Neural cell (in vitro differentiated cells): ENCODE measurements at regions not wholly inside any gene's neighbourhood (a gene's known extent, or its start where the extent isn't known, plus 50 kb on each side); places are given as distances from the start of the nearest gene placed in this dataset.

ENCODE experiments used
- CTCF ChIP-seq: fragments of 450-650 bp; IDR thresholded peaks from 2 replicates; pipeline ENCODE4 v1.5.1; 2014; ENCODE audit warnings: antibody characterized with exemption, mild to moderate bottlenecking, moderate library complexity; ENCODE audit not compliant: poor library complexity, severe bottlenecking
- EP300 ChIP-seq: fragments of 450-650 bp; conservative IDR thresholded peaks from 2 replicates; pipeline ENCODE4 v1.6.1; 2014; ENCODE audit warnings: antibody characterized with exemption, mild to moderate bottlenecking, moderate library complexity; ENCODE audit not compliant: poor library complexity, severe bottlenecking
- EZH2 ChIP-seq: fragments of 200-600, 300-800 bp; shearing (Covaris generic), sonication (generic); IDR thresholded peaks from 2 replicates; pipeline ENCODE4 v1.6.1; 2014; ENCODE audit warnings: antibody characterized with exemption, low read length, borderline replicate concordance, mild to moderate bottlenecking; ENCODE audit not compliant: insufficient read depth, poor library complexity, severe bottlenecking
- MXI1 ChIP-seq: fragments of 450-650 bp; conservative IDR thresholded peaks from 2 replicates; pipeline ENCODE4 v1.6.1; 2014; ENCODE audit warnings: antibody characterized with exemption, mild to moderate bottlenecking; ENCODE audit not compliant: poor library complexity, severe bottlenecking
- POLR2AphosphoS5 ChIP-seq: IDR thresholded peaks from 2 replicates; pipeline ENCODE4 v1.6.1; 2012
- RAD21 ChIP-seq: fragments of 450-650 bp; conservative IDR thresholded peaks from 2 replicates; pipeline ENCODE4 v1.6.1; 2014; ENCODE audit warnings: antibody characterized with exemption, mild to moderate bottlenecking, moderate library complexity
- SMC3 ChIP-seq: fragments of 450-650 bp; conservative IDR thresholded peaks from 2 replicates; pipeline ENCODE4 v1.6.1; 2014; ENCODE audit warnings: antibody characterized with exemption, mild to moderate bottlenecking, moderate library complexity; ENCODE audit not compliant: poor library complexity
- TAF1 ChIP-seq: IDR thresholded peaks from 2 replicates; pipeline ENCODE4 v1.6.1; 2012; ENCODE audit warnings: low read depth

GRCh38 chr3:40704224-40704623 is 179.5 kb downstream of the ZNF621 start:
- no peak for TF ChIP-seq RAD21
- TF ChIP-seq CTCF: no peak
- TF ChIP-seq EZH2: no peak
- no peak for TF ChIP-seq MXI1
- TF ChIP-seq EP300: no peak
- no peak for TF ChIP-seq POLR2AphosphoS5
- no peak for TF ChIP-seq TAF1
- no peak for TF ChIP-seq SMC3
